GM18909 (cell line): ENCODE measurements at regions not wholly inside any gene's neighbourhood (a gene's known extent, or its start where the extent isn't known, plus 50 kb on each side); places are given as distances from the start of the nearest gene placed in this dataset.
A peak's percentile ranks its signal among the peaks of the same experiment; 100 is the strongest.
"Not testable (repeated sequence)": the region's sequence is repeated elsewhere in the genome, so short reads cannot be mapped to it uniquely, and the experiment has no call there.

Experiments
- ATAC-seq: cut with Tn5 transposase; IDR thresholded peaks from one replicate; pipeline ENCODE4 v1.9.1; 2021; ENCODE audit warnings: mild to moderate bottlenecking; ENCODE audit not compliant: unreplicated experiment, poor library complexity

GRCh38 chr5:34416501-34417008, 239.6 kb upstream of the RAI14 start:
- no peak for ATAC-seq

DNA sequence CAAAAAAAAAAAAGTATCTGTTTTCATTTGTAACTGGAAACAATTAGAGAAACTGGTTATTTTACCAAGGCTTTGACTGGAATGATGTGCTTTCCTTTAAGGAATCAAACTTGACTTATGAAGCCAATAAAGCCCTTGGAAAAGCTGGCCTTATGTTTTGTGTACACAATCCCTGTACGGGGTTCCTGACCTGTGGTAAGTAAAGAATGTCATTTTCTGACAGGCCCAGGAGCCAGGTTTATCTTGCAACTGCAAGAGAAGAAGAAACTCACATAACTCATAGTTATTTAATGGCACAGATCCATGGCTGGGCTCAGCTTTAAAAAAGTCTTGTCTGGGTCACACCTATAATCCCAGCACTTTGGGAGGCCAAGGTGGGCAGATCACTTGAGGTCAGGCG, 235.9 kb upstream of the RAI14 start:
- ATAC-seq, result not testable (repeated sequence)

GRCh38 chr5:34436761-34437501, 219.2 kb upstream of the RAI14 start:
- ATAC-seq, result no peak

GRCh38 chr5:34439601-34440000, 216.5 kb upstream of the RAI14 start:
- no peak for ATAC-seq

DNA sequence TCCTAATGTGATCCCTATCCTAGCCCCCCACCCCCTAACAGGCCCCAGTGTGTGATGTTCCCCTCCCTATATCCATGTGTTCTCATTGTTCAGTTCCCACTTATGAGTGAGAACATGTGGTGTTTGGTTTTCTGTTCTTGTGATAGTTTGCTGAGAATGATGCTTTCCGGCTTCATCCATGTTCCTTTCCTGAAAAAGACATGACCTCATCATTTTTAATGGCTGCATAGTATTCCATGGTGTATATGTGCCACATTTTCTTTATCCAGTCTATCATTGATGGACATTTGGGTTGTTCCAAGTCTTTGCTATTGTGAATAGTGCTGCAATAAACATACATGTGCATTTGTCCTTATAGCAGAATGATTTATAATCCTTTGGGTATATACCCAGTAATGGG, 214.4 kb upstream of the RAI14 start:
- ATAC-seq, result not testable (repeated sequence)

- no peak for ATAC-seq
These were observed 208.7 kb upstream of the RAI14 start for GRCh38 chr5:34447424-34447823.

DNA sequence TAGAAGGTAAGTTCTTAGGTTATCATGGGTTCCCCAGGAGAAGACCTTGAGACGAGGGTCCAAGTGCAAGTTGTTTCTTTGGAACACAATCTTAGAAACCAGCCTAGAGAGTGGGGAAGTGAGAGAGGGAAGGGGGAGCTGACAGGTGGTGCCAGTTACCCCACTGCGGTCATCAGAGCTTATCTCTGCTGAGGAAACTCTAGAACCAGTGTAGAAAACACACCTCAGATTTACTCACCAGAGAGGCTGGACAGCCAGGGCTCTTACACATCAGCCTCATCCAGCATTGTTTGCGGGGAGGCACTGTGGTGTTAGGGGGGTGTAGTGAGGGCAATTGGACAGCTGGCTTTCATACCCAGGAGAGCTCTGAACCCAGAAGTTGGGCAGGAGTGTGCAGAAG, 206.5 kb upstream of the RAI14 start:
- no peak for ATAC-seq

DNA sequence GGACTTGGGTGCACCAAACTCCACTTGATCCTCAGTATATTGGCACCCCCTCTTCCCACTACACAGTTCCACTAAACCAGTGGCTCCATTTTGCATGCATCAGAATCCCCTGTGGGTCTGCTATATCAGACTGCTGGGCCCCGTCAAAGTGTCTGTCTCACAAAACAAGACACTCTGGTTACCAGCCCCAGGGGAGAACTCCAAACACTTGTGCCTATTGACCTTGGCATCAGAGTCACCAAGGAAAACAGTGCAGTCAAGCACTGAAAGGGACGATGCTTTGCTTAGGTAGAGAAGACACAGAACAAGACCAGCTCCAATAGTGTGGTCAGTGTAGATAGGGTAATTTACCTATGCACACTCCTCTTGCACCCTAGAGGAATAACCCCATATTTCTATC, 205.8 kb upstream of the RAI14 start:
- ATAC-seq, result no peak

DNA sequence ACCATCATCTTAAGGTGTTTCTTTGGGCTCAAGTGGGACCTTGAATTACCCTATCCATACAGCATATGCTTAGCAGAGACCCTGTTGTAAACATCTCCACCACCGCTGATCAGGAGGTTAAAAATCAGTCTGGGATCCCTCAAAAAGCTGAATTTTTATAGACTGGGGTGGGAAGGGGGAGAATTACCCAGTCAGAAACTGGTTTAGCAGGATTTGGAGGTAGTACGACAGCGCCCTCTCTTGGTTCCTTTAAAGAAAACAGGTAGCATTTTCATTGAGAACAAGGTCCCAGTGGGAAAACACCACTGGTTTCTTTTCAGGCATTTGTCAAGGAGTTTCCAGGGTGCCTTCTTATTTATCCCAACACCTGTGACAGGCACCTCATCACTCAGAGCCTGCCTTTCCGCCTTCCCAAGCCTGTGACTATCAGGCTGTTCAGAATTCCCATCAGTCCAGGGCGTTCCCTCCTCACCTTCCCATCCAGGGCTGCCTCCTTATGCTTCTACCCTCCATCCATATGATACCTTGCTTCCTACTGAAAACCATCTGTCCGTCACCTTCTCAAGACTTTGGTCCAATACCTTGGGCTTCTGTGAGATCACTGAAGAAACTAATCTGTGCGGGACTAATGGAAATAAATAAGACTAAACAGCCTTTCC, 203.8 kb upstream of the RAI14 start:
- ATAC-seq, result no peak

GRCh38 chr5:34455098-34455497, 201.0 kb upstream of the RAI14 start:
- ATAC-seq, result no peak

DNA sequence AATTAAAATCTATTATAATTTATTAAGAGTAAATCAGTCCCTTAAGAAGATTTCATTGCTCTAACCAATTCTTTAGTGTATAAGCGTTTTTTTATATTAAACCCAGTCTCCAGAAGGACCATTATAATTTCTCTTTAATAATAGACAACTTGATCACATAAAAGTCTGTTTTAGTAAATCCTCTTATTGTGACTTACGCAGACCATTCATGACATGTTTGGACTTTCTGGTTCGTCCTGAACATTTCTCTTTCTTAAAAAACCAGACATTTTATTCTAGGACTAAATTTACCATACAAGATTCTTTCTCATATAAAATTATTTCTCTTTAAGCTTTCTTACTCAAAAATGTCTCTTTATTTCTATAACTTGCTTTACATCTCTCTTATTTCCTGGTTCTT, 196.2 kb upstream of the RAI14 start:
- no peak for ATAC-seq

- no peak for ATAC-seq
These were observed 195.6 kb upstream of the RAI14 start for GRCh38 chr5:34460496-34460895.

- no peak for ATAC-seq
These were observed 191.3 kb upstream of the RAI14 start for GRCh38 chr5:34464829-34465228.

DNA sequence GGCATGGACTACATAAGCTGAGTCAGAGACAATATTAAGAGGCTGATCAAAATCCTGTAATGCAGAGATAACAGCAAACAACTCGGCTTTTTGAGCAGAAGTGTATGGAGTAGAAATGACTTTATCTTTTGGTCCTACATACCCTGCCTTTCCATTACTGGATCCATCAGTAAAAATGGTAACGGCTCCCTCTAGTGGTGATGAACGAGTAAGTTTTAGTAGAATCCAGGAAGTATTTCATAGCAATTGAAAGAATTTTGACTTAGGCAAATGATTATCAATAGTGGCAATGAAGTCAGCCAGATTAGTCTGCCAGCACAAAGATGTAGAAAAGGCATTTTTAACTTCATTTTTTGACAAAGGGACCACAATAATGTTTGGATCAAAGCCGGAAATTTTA, 190.8 kb upstream of the RAI14 start:
- not testable (repeated sequence) for ATAC-seq

DNA sequence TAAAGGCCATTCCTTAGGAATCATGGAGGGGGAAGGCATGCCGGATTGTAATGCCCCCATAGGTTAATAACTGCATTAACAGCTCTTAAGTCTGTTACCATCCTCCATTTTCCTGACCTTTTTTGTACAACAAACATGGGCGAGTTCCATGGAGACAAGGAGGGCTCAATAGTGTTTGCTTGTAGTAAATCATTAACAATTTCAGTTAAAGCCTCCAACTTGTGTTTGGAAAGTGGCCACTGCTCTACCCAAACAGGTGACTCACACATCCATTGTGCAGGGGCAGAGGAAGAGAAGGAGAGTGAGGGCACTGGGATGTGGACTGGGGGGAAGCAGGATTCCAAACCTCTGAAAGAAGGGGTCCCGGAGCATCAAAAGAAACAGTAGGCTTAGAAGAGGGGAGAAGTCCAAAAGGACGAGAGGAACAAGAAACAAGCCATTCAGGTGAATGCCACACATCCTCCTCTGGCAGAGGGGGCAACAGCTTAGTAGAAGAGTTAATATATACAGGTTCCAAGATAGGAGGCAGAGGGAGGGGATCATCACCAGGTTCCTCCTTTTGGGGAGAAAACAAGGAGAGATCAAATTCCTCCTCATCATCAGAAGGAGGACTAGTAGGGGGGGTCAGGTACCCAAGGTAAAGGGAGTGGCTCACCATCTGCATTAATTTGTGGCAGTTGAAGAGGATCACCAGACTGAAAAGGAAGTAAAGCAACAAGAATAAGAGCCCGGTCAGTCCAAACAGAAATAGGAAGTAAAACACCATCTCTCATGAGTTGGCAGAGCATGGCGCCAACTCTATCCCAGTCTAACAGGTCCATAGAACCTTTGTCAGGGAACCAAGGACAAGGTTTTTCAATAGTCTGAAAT, 189.4 kb upstream of the RAI14 start:
- ATAC-seq, result not testable (repeated sequence)

DNA sequence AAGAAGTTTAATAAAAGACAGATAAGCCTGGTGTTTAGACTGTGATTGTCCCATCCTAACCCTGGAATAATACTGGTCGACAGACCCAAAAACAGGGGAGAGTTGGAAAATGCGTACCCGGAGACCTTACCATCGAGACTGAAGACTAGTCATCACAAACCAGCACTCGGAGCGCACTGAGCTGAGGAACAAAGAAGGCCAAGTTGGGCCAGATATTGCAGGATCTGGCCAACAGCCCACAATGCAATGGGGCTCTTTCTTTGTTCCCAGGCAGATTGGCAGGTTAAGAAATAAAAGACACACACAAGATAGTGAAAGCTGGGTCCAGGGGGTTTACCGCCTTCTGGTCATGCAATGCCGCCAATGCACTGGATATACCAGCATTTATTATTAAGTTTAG, 188.7 kb upstream of the RAI14 start:
- no peak for ATAC-seq

DNA sequence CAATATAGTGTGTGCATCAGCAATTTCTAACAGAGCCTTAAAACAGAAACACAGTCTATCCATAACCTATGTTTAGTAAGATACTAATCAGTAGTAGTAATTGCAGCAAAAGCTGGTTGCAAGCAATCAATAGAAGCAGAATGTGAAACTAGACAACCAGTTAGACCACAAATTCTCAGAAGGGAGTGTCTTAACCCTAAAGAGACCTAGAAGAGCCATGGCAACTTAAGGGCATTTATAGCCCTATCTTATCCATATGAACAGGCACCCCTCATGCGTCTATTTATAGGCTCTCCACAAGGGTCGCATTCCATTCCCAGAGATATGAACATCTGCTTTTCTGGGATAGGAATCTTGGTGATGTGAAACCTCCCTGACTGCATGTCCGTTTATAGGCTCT, 188.1 kb upstream of the RAI14 start:
- not testable (repeated sequence) for ATAC-seq

DNA sequence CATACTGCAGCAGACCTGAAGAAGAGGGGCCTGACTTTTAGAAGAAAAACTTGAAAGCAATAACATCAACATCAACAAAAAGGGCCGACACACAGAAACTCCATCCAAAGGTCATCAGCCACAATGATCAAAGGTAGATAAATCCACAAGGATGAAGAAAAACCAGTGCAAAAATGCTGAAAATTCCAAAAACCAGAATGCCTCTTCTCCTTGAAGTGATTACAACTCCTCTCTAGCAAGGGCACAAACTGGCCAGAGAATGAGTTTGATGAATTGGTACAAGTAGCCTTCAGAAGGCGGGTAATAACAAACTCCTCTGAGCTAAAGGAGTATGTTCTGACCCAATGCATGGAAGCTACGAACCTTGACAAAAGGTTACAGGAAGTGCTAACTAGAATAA, 186.2 kb upstream of the RAI14 start:
- no peak for ATAC-seq

DNA sequence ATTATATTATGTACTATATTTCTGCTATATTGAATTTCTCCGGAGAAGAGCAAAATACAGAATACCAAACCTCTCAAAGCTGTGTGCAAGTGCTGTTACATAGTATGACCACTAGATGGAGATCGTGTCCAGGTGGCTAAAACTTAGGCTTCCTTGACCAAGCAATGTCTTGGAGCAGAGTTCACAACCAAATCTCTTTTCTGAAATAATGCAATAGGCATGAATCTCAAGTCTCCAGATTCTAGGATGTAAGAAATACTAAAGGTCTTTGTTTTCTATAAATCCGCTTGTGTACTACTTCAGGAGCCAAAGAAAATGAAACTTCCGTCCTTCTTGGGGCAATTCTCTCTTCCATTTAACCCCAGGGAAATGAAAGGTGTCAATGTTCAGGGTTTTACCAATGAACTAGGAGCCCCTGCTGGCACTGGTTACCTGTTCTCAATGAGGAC, 181.5 kb upstream of the RAI14 start:
- peak; percentile 72 for ATAC-seq

DNA sequence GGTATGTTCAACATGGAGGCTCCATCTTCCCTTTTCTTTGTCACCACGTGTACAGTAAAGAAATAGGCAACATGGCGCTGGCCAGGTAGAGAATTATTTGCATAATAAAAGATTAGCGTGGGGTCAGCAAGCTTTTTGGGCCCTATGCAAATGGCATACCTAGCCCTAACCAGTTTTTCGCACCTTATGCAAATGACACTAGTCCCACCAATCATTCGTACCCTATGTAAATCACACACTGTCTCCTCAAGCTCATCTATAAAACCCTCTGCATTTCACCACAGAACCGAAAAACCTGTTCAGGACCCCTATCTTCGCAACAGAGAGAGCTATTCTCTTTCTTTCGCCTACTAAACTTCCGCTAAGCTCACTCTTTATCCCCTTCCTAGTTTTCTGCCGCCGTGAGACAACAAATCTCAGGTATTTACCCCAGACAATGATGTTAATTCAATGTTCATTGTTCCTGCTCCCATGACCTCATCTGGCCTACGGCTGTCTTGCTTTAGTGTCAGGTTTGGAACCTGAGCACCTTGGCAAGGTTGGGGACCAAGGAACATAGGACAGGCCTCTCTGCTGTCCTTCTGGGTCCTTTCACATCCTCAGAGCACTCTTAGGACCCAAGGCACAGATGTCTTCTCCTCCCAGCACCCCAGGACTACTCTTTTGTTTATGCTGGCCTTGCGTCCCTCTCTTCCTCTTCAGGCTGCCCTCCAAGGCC, 180.7 kb upstream of the RAI14 start:
- no peak for ATAC-seq
